PC-3 (cell line): ENCODE measurements at regions not wholly inside any gene's neighbourhood (a gene's known extent, or its start where the extent isn't known, plus 50 kb on each side); places are given as distances from the start of the nearest gene placed in this dataset.

Experiments used
- ATAC-seq: fragments of 200-7000 bp; cut with Tn5 transposase; 2 replicates; pipeline ENCODE4 v1.9.1; 2020; ENCODE audit warnings: mild to moderate bottlenecking, moderate library complexity
- BruUV-seq: library from RNA; stranded (reverse); fragments of 400-500 nt; replicated peaks from 2 replicates; lab custom pipeline; 2021; lab: Mats Ljungman, UMichigan
- CTCF ChIA-PET: fragments of 300-600 bp; sonication (Branson Sonifier 250); formaldehyde crosslinking; loops from one replicate; lab custom pipeline; 2022; ENCODE audit warnings: antibody characterized with exemption; lab: Charles Lee
- POLR2A ChIA-PET: fragments of 300-600 bp; sonication (Branson Sonifier 250); formaldehyde crosslinking; loops from one replicate; lab custom pipeline; 2022; ENCODE audit warnings: antibody characterized with exemption; ENCODE audit not compliant: unreplicated experiment; lab: Charles Lee
- DNase-seq: peaks from one replicate; pipeline ENCODE4 v3.0.0-alpha.2; 2015
- H2AFZ ChIP-seq: fragments of 300-600 bp; sonication (generic); 2 replicates; pipeline ENCODE4 v1.6.0; 2016; ENCODE audit warnings: antibody characterized with exemption, low read length
- H3F3A ChIP-seq: fragments of 300-600 bp; sonication (generic); one replicate; pipeline ENCODE4 v1.6.0; 2017; ENCODE audit warnings: antibody characterized with exemption, low read length, control low read depth, mild to moderate bottlenecking; ENCODE audit not compliant: unreplicated experiment
- H3K27ac ChIP-seq: fragments of 300-600 bp; sonication (generic); 2 replicates; pipeline ENCODE4 v1.5.1; 2016; ENCODE audit warnings: mild to moderate bottlenecking, low read length
- H3K27me3 ChIP-seq: fragments of 300-600 bp; sonication (generic); 2 replicates; pipeline ENCODE4 v1.6.1; 2016; ENCODE audit warnings: low read length, mixed read lengths
- H3K36me3 ChIP-seq: fragments of 300-600 bp; sonication (generic); 2 replicates; pipeline ENCODE4 v1.6.1; 2016; ENCODE audit warnings: low read depth, mixed run types, low read length, mixed read lengths
- H3K4me1 ChIP-seq: fragments of 300-600 bp; sonication (generic); 2 replicates; pipeline ENCODE4 v1.5.1; 2016; ENCODE audit warnings: low read length; ENCODE audit not compliant: insufficient read depth
- H3K4me2 ChIP-seq: fragments of 300-600 bp; sonication (generic); 2 replicates; pipeline ENCODE4 v1.6.0; 2016; ENCODE audit warnings: low read length
- H3K4me3 ChIP-seq: fragments of 300-600 bp; sonication (generic); 2 replicates; pipeline ENCODE4 v1.5.1; 2016; ENCODE audit warnings: mild to moderate bottlenecking, low read length, mixed read lengths
- H3K79me2 ChIP-seq: fragments of 300-600 bp; sonication (generic); 2 replicates; pipeline ENCODE4 v1.6.1; 2017; ENCODE audit warnings: low read length, mixed read lengths
- H3K9ac ChIP-seq: fragments of 300-600 bp; sonication (generic); 2 replicates; pipeline ENCODE4 v1.6.0; 2016; ENCODE audit warnings: mild to moderate bottlenecking, low read length
- H3K9me2 ChIP-seq: fragments of 300-600 bp; sonication (generic); replicated peaks from 2 replicates; pipeline ENCODE4 v1.6.1; 2016; ENCODE audit warnings: mixed run types, low read length, mixed read lengths
- H3K9me3 ChIP-seq: fragments of 300-600 bp; sonication (generic); 2 replicates; pipeline ENCODE4 v1.6.1; 2016; ENCODE audit warnings: low read length, mixed read lengths
- H4K20me1 ChIP-seq: fragments of 300-600 bp; sonication (generic); 2 replicates; pipeline ENCODE4 v1.6.1; 2016; ENCODE audit warnings: low read length, mixed read lengths
- EZH2 ChIP-seq: fragments of 300-600 bp; sonication (generic); IDR thresholded peaks from one replicate; pipeline ENCODE4 v1.6.1; 2017; ENCODE audit warnings: antibody characterized with exemption, mild to moderate bottlenecking, low read length; ENCODE audit not compliant: unreplicated experiment
- EZH2phosphoT487 ChIP-seq: fragments of 300-600 bp; sonication (generic); IDR thresholded peaks from 2 replicates; pipeline ENCODE4 v1.6.1; 2018; ENCODE audit warnings: mild to moderate bottlenecking, antibody characterized with exemption, low read length, borderline replicate concordance
- intact Hi-C: fragments of 100-400 bp; cut with micrococcal nuclease; formaldehyde crosslinking; loops from 2 replicates; pipeline ENCODE4 v1.9.0; 2023
- TF ChIP-seq, protein P1 (sequence below): fragments of 300-600 bp; sonication (generic); conservative IDR thresholded peaks from 2 replicates; pipeline ENCODE4 v1.5.1; 2017; ENCODE audit warnings: antibody characterized with exemption, low read depth, mild to moderate bottlenecking, low read length

DNA sequence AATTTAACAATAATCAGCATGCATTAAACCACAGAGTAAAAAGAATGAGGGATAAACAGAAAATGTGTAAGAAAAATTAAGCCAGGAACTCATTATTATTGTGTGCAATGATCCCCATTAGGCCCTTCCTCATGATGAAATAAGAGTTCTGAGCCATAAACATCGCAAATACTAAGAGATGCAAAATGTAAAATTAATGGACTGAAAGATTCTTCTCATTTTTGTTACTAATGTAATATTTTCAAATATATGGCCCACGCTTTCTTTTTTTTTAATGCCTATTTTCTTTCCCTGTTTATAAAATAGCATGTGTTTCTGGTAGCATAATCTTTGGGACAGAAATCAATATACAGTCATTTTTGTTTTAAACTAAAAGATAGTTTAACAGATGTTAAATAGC is 281.0 kb downstream of the PDGFC start:
- Histone ChIP-seq H3K27ac (no peak overlapping the region), H3K9ac (no peak overlapping the region), H3K27me3 (no peaks in the 10 kb centered on the region), H3K9me2 (no peaks in the 10 kb centered on the region), H3K36me3 (no peaks in the 10 kb centered on the region), H3K4me2 (no peak overlapping the region), H3F3A (no peaks in the 10 kb centered on the region), H3K4me3 (no peak overlapping the region), H4K20me1 (no peaks in the 10 kb centered on the region), H2AFZ (no peak overlapping the region), H3K9me3 (no peaks in the 10 kb centered on the region), H3K79me2 (no peaks in the 10 kb centered on the region), H3K4me1 (peaks cover 9% of the 10 kb centered on the region)
- DNase-seq: no peak
- no peak for ATAC-seq
- intact Hi-C loops: no loop called here
- TF ChIP-seq EZH2phosphoT487 (no peak), EZH2 (no peak)
- TF ChIP-seq, protein P1, sequence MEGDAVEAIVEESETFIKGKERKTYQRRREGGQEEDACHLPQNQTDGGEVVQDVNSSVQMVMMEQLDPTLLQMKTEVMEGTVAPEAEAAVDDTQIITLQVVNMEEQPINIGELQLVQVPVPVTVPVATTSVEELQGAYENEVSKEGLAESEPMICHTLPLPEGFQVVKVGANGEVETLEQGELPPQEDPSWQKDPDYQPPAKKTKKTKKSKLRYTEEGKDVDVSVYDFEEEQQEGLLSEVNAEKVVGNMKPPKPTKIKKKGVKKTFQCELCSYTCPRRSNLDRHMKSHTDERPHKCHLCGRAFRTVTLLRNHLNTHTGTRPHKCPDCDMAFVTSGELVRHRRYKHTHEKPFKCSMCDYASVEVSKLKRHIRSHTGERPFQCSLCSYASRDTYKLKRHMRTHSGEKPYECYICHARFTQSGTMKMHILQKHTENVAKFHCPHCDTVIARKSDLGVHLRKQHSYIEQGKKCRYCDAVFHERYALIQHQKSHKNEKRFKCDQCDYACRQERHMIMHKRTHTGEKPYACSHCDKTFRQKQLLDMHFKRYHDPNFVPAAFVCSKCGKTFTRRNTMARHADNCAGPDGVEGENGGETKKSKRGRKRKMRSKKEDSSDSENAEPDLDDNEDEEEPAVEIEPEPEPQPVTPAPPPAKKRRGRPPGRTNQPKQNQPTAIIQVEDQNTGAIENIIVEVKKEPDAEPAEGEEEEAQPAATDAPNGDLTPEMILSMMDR: no peak
- no TSS peak for BruUV-seq
- ChIA-PET CTCF (no interaction called here), POLR2A (no interaction called here)

DNA sequence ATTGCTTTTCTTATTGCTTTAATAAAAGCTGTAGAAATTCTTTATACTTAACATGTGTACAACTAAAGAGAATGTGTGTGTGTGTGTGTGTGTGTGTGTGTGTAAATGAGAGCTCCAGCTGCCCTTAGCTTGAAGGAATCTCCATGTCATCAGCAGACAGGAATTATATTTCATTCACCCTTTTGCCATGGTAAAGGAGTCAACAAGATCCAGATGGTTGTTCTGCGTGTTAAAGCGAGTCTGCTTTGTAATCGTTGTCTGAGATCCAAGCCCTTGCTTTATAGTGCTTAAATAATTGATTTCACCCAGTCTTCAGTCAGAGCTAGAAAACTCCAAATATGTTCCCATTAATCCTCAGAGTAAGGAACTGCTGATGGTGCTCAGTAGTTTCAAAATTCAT is 285.5 kb downstream of the PDGFC start:
- Histone ChIP-seq H3K9ac (no peak overlapping the region), H3K27me3 (no peaks in the 10 kb centered on the region), H3K9me2 (no peaks in the 10 kb centered on the region), H2AFZ (0 out of 2 replicates have a peak overlapping the region, but pooled peaks have one; percentile 0), H3K4me2 (no peak overlapping the region), H3F3A (no peaks in the 10 kb centered on the region), H4K20me1 (no peaks in the 10 kb centered on the region), H3K4me1 (peaks cover 15% of the 10 kb centered on the region), H3K79me2 (no peaks in the 10 kb centered on the region), H3K36me3 (no peaks in the 10 kb centered on the region), H3K4me3 (no peak overlapping the region), H3K9me3 (no peaks in the 10 kb centered on the region), H3K27ac (no peak overlapping the region)
- POLR2A ChIA-PET: no interaction called here
- CTCF ChIA-PET: no interaction called here
- no peak for TF ChIP-seq EZH2
- no peak for TF ChIP-seq EZH2phosphoT487
- TF ChIP-seq, protein P1: no peak
- no peak for ATAC-seq
- intact Hi-C loops: no loop called here
- BruUV-seq: no TSS peak
- DNase-seq: no peak

DNA sequence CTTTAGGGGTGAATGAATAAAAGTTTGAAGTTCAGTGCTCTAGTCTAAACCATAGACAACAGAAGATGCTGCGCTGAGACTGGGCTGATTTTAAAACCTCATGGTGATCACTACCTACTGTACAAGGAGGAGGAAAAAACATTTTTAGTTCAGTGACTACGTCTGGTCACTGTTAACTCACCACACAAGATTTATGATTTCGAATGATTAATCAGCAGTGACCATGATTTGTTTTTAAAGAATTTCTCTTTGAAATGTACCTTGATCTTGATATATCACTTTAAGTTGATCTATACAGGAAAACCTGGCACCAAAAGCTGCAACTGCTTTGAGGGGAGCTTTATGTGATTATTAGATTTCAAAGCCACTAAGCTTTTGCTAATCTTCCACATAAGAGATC is 286.3 kb downstream of the PDGFC start:
- BruUV-seq: no TSS peak
- Histone ChIP-seq H3K9me2 (no peaks in the 10 kb centered on the region), H3K27me3 (no peaks in the 10 kb centered on the region), H3K36me3 (no peaks in the 10 kb centered on the region), H3K27ac (no peak overlapping the region), H3K4me1 (peaks cover 15% of the 10 kb centered on the region), H3K4me2 (peak overlapping the region; percentile 27; the same call in 1 of the 2 replicates), H3K9me3 (no peaks in the 10 kb centered on the region), H3K9ac (no peak overlapping the region), H3K4me3 (no peak overlapping the region), H3K79me2 (no peaks in the 10 kb centered on the region), H2AFZ (0 out of 2 replicates have a peak overlapping the region, but pooled peaks have one; percentile 0), H4K20me1 (no peaks in the 10 kb centered on the region), H3F3A (no peaks in the 10 kb centered on the region)
- no peak for ATAC-seq
- ChIA-PET POLR2A (no interaction called here), CTCF (no interaction called here)
- DNase-seq: peak; percentile 58
- intact Hi-C loops: no loop called here
- TF ChIP-seq, protein P1: no peak
- TF ChIP-seq EZH2: no peak
- no peak for TF ChIP-seq EZH2phosphoT487
